Ovary (tissue), 7 donors: ENCODE measurements at regions not wholly inside any gene's neighbourhood (a gene's known extent, or its start where the extent isn't known, plus 50 kb on each side); places are given as distances from the start of the nearest gene placed in this dataset.
"Not testable (repeated sequence)": the region's sequence is repeated elsewhere in the genome, so short reads cannot be mapped to it uniquely, and the experiment has no call there.

ENCODE experiments used
- DNase-seq, 5 donors: peaks; one replicate each; pipeline ENCODE4 v3.0.0-alpha.2; 2019 to 2020
- H3K27ac ChIP-seq, 2 donors: fragments of 200-600 bp; one replicate each; pipeline versions ENCODE4 v1.5.1 to v1.8.0; 2019 to 2022
- H3K27me3 ChIP-seq: fragments of 200-600 bp; one replicate; pipeline ENCODE4 v1.8.0; 2022
- H3K36me3 ChIP-seq: fragments of 200-600 bp; sonication (generic); one replicate; pipeline ENCODE4 v1.5.1; 2019
- H3K4me1 ChIP-seq: one replicate; pipeline ENCODE4 v1.8.1; 2013; ENCODE audit warnings: mild to moderate bottlenecking, moderate library complexity; ENCODE audit not compliant: insufficient read depth
- H3K4me3 ChIP-seq: fragments of 200-600 bp; sonication (generic); one replicate; pipeline ENCODE4 v1.5.1; 2017
- H3K9me3 ChIP-seq, 2 donors: fragments of 200-600 bp in 1 of 2; sonication (generic) in 1 of 2; one replicate each; pipeline versions ENCODE4 v1.5.1 to v1.8.1; 2013 to 2019; ENCODE audit warnings: mild to moderate bottlenecking in 1 of 2, moderate library complexity in 1 of 2
- EP300 ChIP-seq: sonication (generic); formaldehyde crosslinking; IDR thresholded peaks from one replicate; pipeline ENCODE4 v1.6.1; 2017; ENCODE audit warnings: antibody characterized with exemption
- POLR2A ChIP-seq: fragments of 450-650 bp; IDR thresholded peaks from one replicate; pipeline ENCODE4 v1.6.1; 2017; ENCODE audit warnings: antibody characterized with exemption, mild to moderate bottlenecking, moderate library complexity
- WGBS, 3 donors: extraction: QIAGEN DNeasy Blood & Tissue Kit in 1 of 3; methylation state at CpG; one replicate each; pipeline versions ENCODE4 v1.1.5 to v1.1.7; 2013 to 2017; 5-methylcytosine and 5-hydroxymethylcytosine counted together
- intact Hi-C, 4 donors: fragments of 100-400 bp; cut with DNase I; formaldehyde crosslinking; loops; one replicate each; pipeline versions ENCODE4 v1.11.0 to v1.15.1; 2022 to 2023
- TF ChIP-seq, protein P1 (sequence below), 3 donors: fragments of 450-650 bp in 2 of 3; fragments of 200-600 bp in 1 of 3; IDR thresholded peaks; one replicate each; pipeline versions ENCODE4 v1.5.1 to v1.8.0; 2016 to 2022; ENCODE audit warnings: antibody characterized with exemption in 3 of 3, mild to moderate bottlenecking in 1 of 3
- donor health status: DM: no; HTN: no; CAD: no; lungs with moderate emphysema.
- donor health status: DM: no; HTN: no; CAD: no.
- donor health status: Bipolar disorder and iron deficiency.
- donor health status: DM: no; HTN: no; CAD: no.
- donor health status: DM: yes; HTN: yes; CAD: no.

DNA sequence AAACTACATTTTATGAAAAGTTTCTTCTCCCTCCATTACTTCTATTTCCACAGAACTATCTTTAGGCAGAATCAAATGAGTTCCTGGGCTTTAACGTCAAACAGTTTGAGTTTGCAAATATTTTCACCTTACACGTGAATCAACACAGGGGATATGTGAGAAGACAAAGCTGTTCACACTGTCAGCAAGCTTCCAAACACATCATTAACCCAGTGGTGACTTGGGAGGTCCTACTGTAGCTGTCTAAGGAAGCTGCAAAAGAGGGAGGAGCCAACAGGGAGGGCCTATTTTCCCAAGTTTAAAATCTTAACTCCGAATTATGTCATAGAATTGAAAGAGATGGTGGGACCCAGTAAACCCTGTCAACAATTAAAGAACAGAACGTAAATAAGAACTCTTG, 337.8 kb upstream of the DNAJC19 start:
- DNase-seq, result no peak
- H3K36me3 ChIP-seq, result no peaks in the 10 kb centered on the region
- no peaks in the 10 kb centered on the region for H3K27me3 ChIP-seq
- WGBS, 3 donors, result 34 to 38% (median 34%) methylated on average over 4 of the region's 4 CpGs
- intact Hi-C loops, result no loop called here
- H3K9me3 ChIP-seq, result no peaks in the 10 kb centered on the region
- no peak overlapping the region for H3K27ac ChIP-seq
- no peak for TF ChIP-seq POLR2A
- TF ChIP-seq, protein P1, sequence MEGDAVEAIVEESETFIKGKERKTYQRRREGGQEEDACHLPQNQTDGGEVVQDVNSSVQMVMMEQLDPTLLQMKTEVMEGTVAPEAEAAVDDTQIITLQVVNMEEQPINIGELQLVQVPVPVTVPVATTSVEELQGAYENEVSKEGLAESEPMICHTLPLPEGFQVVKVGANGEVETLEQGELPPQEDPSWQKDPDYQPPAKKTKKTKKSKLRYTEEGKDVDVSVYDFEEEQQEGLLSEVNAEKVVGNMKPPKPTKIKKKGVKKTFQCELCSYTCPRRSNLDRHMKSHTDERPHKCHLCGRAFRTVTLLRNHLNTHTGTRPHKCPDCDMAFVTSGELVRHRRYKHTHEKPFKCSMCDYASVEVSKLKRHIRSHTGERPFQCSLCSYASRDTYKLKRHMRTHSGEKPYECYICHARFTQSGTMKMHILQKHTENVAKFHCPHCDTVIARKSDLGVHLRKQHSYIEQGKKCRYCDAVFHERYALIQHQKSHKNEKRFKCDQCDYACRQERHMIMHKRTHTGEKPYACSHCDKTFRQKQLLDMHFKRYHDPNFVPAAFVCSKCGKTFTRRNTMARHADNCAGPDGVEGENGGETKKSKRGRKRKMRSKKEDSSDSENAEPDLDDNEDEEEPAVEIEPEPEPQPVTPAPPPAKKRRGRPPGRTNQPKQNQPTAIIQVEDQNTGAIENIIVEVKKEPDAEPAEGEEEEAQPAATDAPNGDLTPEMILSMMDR (IDR thresholded peaks at IDR 0.05), result no peak
- TF ChIP-seq EP300, result no peak
- H3K4me1 ChIP-seq, result no peaks in the 10 kb centered on the region
- H3K4me3 ChIP-seq, result no peak overlapping the region

DNA sequence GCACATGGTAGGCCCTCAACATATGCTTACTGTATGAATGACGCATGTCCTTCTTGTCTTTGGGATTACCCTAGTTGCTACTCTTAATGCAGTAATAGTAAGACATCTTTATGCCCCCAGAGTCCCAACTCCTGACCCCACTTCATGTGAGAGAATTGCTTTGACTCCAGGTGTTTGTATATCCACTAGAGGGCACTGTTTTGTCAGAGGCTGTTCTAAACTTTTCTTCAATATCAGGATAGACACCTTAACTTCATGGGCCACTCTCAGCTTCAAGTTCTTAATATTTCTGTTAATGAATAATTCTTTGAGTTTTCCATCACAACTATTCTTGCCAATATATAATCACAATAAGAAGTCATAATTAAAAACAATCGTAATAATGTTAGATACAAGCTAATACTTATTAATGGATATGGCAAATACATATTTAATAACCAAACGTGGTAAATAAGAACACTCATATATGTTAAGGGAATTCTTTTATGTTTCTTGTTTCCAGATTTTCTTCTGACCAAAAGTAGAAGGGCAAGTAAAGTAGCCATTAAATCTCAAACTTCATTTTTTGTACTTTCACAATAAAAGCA, 337.2 kb upstream of the DNAJC19 start:
- H3K36me3 ChIP-seq, result no peaks in the 10 kb centered on the region

DNA sequence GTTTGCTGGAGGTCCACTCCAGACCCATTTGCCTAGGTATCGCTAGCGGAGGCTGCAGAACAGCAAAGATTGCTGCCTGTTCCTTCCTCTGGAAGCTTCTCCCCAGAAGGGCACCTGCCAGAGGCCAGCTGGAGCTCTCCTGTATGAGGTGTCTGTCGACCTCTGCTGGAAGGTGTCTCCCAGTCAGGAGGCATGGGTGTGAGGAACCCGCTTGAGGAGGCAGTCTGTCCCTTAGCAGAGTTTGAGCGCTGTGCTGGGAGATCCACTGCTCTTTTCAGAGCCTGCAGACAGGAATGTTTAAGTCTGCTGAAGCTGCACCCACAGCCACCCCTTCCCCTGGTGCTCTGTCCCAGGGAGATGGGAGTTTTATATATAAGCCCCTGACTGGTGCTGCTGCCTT, 335.0 kb upstream of the DNAJC19 start:
- intact Hi-C loops, DNase-seq, H3K9me3 ChIP-seq, H3K27me3 ChIP-seq, H3K4me3 ChIP-seq, H3K4me1 ChIP-seq, H3K27ac ChIP-seq, H3K36me3 ChIP-seq: not testable (repeated sequence)
- 80 to 83% (median 81%) methylated on average over 4 to 5 of the region's 5 CpGs for WGBS, 3 donors

More for the DNA sequence above, 337.2 kb upstream of the DNAJC19 start:
- Histone ChIP-seq H3K4me3 (no peak overlapping the region), H3K27me3 (no peaks in the 10 kb centered on the region), H3K9me3 (no peaks in the 10 kb centered on the region), H3K4me1 (no peaks in the 10 kb centered on the region), H3K27ac (no peak overlapping the region)
- TF ChIP-seq, protein P1 (IDR thresholded peaks at IDR 0.05), result no peak
- TF ChIP-seq EP300 (no peak), POLR2A (no peak)
- WGBS, 3 donors, result 45 to 53% (median 48%) methylated on average over 3 of the region's 3 CpGs
- intact Hi-C loops, result no loop called here
- no peak for DNase-seq

DNA sequence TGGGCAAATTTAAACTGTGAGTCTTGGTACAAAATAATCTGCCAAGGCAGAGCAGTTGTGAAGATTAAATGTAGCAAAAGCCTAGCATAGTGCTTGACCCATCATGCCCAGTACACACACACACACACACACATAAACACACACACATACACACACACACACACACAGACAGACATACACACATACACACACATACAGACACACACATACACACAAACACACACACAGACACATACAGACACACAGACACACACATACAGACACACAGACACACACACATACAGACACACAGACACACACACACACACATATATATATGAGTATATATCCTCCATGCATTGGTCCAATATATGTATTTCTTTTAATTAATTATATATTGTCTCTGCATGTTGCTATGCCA, 328.8 kb upstream of the DNAJC19 start:
- TF ChIP-seq, protein P1 (IDR thresholded peaks at IDR 0.05), result no peak
- TF ChIP-seq EP300 (no peak), POLR2A (no peak)
- DNase-seq, result no peak
- intact Hi-C loops, result no loop called here
- no peaks in the 10 kb centered on the region for H3K27me3 ChIP-seq
- no peaks in the 10 kb centered on the region for H3K4me1 ChIP-seq
- H3K4me3 ChIP-seq, result no peak overlapping the region
- no peaks in the 10 kb centered on the region for H3K9me3 ChIP-seq
- H3K27ac ChIP-seq, result no peak overlapping the region
- H3K36me3 ChIP-seq, result no peaks in the 10 kb centered on the region

DNA sequence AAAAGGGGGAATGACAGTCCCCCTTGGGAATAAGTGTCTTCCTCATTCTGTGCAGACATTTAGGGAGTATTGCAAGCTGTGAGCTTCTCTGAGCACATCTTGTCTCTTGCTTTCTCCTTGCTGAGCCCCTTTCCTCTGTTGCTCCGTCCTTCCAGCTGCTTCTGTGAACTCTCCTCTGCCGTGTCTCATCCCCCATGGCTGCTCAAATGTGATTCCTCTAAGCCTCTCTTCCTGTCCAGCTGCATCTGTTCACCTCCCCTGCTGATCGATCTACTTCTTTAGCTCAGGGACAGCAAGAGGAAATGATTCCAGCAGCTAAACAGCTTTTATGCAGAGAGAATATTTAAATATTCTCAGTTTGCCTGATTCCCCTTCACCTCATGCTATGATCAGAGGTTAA, 328.0 kb upstream of the DNAJC19 start:
- H3K4me3 ChIP-seq, result no peak overlapping the region
- no peak overlapping the region for H3K27ac ChIP-seq
- H3K4me1 ChIP-seq, result no peaks in the 10 kb centered on the region
- no peaks in the 10 kb centered on the region for H3K36me3 ChIP-seq
- 7 to 19% (median 17%) methylated on average over 3 of the region's 3 CpGs for WGBS, 3 donors
- no peaks in the 10 kb centered on the region for H3K9me3 ChIP-seq
- no peak for DNase-seq
- TF ChIP-seq, protein P1 (IDR thresholded peaks at IDR 0.05), result no peak
- no peak for TF ChIP-seq POLR2A
- no peak for TF ChIP-seq EP300
- intact Hi-C loops, result no loop called here
- no peaks in the 10 kb centered on the region for H3K27me3 ChIP-seq
